ENCODE measurements at regions not wholly inside any gene's neighbourhood (a gene's known extent, or its start where the extent isn't known, plus 50 kb on each side); places are given as distances from the start of the nearest gene placed in this dataset.

GRCh38 chr11:69208190-69209037 lies 52.7 kb downstream of the SMIM38 start:
- no peaks in the 10 kb centered on the region for H3K27me3 ChIP-seq (ENCODE audit: insufficient read depth)
- no peak overlapping the region for H3K4me3 Mint-ChIP-seq
- H3K4me1 Mint-ChIP-seq = peaks cover 10% of the 10 kb centered on the region
- no peak overlapping the region for H3K27ac Mint-ChIP-seq
- H3K27ac ChIP-seq (ENCODE audit: low read depth) = no peak overlapping the region
- H3K4me3 ChIP-seq = no peak overlapping the region
- no peaks in the 10 kb centered on the region for H3F3A ChIP-seq (replicated peaks; ENCODE audit: low read depth)
- DNase-seq (ENCODE audit: low spot score) (no peak), ATAC-seq (no peak)
- no peaks in the 10 kb centered on the region for H3K4me1 ChIP-seq (ENCODE audit: insufficient read depth)
- H3K79me2 ChIP-seq (replicated peaks; ENCODE audit: insufficient read depth) = no peaks in the 10 kb centered on the region
- TF ChIP-seq EZH2 (IDR thresholded peaks at IDR 0.05; ENCODE audit: low read depth, unreplicated experiment) (no peak), ZNF114 (CRISPR knock-in tag; IDR thresholded peaks at IDR 0.05) (no peak), CREB1 (CRISPR knock-in tag; IDR thresholded peaks at IDR 0.05; ENCODE audit: low read depth) (no peak), STAT1 (IDR thresholded peaks at IDR 0.05; ENCODE audit: unreplicated experiment) (no peak), ZNF331 (CRISPR knock-in tag; IDR thresholded peaks at IDR 0.05; ENCODE audit: low read depth) (no peak), JUNB (IDR thresholded peaks at IDR 0.05; ENCODE audit: unreplicated experiment) (no peak), NANOG (IDR thresholded peaks at IDR 0.05; ENCODE audit: borderline replicate concordance) (no peak), POLR2AphosphoS5 (IDR thresholded peaks at IDR 0.05; ENCODE audit: low read depth) (no peak), EZH2phosphoT487 (IDR thresholded peaks at IDR 0.05; ENCODE audit: unreplicated experiment) (no peak), ZNF462 (CRISPR knock-in tag; IDR thresholded peaks at IDR 0.05) (no peak)
- TF ChIP-seq, protein P1, sequence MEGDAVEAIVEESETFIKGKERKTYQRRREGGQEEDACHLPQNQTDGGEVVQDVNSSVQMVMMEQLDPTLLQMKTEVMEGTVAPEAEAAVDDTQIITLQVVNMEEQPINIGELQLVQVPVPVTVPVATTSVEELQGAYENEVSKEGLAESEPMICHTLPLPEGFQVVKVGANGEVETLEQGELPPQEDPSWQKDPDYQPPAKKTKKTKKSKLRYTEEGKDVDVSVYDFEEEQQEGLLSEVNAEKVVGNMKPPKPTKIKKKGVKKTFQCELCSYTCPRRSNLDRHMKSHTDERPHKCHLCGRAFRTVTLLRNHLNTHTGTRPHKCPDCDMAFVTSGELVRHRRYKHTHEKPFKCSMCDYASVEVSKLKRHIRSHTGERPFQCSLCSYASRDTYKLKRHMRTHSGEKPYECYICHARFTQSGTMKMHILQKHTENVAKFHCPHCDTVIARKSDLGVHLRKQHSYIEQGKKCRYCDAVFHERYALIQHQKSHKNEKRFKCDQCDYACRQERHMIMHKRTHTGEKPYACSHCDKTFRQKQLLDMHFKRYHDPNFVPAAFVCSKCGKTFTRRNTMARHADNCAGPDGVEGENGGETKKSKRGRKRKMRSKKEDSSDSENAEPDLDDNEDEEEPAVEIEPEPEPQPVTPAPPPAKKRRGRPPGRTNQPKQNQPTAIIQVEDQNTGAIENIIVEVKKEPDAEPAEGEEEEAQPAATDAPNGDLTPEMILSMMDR (conservative IDR thresholded peaks at IDR 0.05; ENCODE audit: low read depth in 2 of 2) = no peak
- TF ChIP-seq, protein P2, sequence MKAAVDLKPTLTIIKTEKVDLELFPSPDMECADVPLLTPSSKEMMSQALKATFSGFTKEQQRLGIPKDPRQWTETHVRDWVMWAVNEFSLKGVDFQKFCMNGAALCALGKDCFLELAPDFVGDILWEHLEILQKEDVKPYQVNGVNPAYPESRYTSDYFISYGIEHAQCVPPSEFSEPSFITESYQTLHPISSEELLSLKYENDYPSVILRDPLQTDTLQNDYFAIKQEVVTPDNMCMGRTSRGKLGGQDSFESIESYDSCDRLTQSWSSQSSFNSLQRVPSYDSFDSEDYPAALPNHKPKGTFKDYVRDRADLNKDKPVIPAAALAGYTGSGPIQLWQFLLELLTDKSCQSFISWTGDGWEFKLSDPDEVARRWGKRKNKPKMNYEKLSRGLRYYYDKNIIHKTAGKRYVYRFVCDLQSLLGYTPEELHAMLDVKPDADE (IDR thresholded peaks at IDR 0.05) = no peak
- TF ChIP-seq, protein P3, sequence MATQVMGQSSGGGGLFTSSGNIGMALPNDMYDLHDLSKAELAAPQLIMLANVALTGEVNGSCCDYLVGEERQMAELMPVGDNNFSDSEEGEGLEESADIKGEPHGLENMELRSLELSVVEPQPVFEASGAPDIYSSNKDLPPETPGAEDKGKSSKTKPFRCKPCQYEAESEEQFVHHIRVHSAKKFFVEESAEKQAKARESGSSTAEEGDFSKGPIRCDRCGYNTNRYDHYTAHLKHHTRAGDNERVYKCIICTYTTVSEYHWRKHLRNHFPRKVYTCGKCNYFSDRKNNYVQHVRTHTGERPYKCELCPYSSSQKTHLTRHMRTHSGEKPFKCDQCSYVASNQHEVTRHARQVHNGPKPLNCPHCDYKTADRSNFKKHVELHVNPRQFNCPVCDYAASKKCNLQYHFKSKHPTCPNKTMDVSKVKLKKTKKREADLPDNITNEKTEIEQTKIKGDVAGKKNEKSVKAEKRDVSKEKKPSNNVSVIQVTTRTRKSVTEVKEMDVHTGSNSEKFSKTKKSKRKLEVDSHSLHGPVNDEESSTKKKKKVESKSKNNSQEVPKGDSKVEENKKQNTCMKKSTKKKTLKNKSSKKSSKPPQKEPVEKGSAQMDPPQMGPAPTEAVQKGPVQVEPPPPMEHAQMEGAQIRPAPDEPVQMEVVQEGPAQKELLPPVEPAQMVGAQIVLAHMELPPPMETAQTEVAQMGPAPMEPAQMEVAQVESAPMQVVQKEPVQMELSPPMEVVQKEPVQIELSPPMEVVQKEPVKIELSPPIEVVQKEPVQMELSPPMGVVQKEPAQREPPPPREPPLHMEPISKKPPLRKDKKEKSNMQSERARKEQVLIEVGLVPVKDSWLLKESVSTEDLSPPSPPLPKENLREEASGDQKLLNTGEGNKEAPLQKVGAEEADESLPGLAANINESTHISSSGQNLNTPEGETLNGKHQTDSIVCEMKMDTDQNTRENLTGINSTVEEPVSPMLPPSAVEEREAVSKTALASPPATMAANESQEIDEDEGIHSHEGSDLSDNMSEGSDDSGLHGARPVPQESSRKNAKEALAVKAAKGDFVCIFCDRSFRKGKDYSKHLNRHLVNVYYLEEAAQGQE (IDR thresholded peaks at IDR 0.05; ENCODE audit: unreplicated experiment) = no peak
- H4K20me1 ChIP-seq (replicated peaks; ENCODE audit: insufficient read depth) = no peaks in the 10 kb centered on the region
- peaks cover 3% of the 10 kb centered on the region; the same call in 1 of the 3 replicates for H3K9me3 Mint-ChIP-seq
- H3K9me2 ChIP-seq (ENCODE audit: insufficient read depth) = no peaks in the 10 kb centered on the region
- no peaks in the 10 kb centered on the region for H3K36me3 Mint-ChIP-seq (ENCODE audit: low read depth)
- H2AFZ ChIP-seq = no peak overlapping the region
- no peak overlapping the region for H3K4me2 ChIP-seq
- peaks cover 10% of the 10 kb centered on the region for H3K27me3 Mint-ChIP-seq (ENCODE audit: insufficient read depth, low read depth, poor library complexity)
- no peaks in the 10 kb centered on the region for H3K36me3 ChIP-seq (ENCODE audit: insufficient read depth)

Measured in GM23338 (cell line).